HG03175 (cell line): ENCODE measurements at regions not wholly inside any gene's neighbourhood (a gene's known extent, or its start where the extent isn't known, plus 50 kb on each side); places are given as distances from the start of the nearest gene placed in this dataset.

Experiments
- ATAC-seq: cut with Tn5 transposase; IDR thresholded peaks from one replicate; pipeline ENCODE4 v1.9.1; 2021; ENCODE audit warnings: mild to moderate bottlenecking, moderate library complexity; ENCODE audit not compliant: unreplicated experiment

DNA sequence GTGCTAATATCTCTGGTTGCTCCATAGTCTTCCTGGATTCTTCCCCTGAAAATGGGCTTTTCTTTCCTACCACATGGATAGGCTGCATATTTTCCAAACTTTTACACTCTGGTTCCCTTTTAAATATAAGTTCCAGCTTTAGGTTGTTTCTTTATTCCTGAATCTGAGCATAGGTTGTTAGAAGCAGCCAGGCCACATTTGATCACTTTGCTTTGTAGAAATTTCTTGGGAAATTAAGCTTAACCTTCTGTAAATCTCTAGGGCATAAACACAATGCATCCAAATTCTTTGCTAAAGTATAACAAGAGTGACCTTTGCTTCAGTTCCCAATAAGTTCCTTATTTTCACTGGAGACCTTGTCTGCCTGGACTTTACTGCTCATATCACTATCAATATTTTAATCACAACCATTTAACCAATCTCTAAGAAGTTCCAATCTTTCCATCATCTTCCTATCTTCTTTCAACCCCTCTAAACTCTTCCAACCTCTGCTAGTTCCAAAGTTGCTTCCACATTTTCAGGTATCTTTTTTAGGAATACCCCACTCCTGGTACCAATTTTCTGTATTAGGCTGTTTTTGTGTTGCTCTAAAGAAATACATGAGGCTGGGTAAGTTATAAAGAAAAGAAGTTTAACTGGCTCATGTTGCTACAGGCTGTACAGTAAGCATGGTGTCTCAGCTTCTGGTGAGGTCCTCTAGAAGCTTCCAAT, 389.6 kb upstream of the HS6ST1 start:
- ATAC-seq = no peak

DNA sequence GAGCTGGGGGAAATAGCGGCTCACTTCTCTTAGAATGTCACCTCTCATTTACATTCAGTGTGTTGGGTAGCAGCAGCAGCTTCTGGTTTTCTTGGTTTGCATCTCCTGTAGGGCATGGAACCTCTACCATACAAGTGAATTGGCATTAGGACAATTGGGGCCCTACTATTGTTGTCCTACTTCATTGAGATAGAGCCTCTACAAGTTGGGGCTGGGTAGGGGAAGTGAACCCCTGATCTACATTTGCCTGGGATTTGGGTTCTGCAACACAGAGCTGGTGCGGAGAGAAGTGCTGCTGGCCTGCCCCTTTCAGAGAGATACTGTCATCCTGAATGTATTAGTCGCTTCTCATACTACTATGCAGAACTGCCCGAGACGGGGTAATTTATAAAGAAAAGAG, 391.6 kb upstream of the HS6ST1 start:
- ATAC-seq = no peak

DNA sequence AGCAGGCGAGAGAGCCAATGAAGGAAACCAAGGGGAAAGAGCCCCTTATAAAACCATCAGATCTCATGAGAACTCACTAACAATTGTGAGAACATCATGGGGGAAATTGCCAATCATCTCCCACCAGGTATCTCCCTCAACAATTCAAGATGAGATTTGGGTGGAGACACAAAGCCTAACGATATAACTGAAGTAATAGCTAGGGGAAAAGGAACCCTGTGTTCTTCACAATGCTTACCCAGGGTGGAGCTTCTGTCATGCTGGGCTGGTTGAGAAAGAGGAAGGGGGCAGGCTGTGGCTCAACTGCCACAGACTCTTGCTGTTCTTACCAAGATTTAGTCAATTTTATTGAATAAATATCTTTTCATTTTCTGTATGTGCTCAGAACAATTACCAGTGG, 392.1 kb upstream of the HS6ST1 start:
- no peak for ATAC-seq

DNA sequence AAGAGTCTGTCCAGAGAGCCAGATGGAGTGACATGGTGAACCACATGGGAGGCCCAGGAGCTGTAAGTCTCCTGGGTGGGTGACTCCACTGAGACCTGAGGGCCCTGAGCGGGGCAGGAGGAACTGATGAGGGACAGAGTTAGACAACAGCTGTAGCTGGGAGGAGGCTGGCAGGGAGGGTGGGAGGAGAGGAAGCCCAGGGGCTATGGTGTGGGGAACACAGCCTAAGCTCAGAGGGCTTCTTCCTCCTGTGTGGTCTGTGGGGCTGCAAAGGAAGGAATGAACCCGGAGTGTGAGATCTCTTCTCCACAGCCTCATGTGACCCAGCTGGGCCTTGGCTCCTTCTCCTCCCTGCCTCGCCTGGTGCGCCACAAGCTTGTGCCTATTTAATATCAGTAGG, 395.6 kb upstream of the HS6ST1 start:
- no peak for ATAC-seq

DNA sequence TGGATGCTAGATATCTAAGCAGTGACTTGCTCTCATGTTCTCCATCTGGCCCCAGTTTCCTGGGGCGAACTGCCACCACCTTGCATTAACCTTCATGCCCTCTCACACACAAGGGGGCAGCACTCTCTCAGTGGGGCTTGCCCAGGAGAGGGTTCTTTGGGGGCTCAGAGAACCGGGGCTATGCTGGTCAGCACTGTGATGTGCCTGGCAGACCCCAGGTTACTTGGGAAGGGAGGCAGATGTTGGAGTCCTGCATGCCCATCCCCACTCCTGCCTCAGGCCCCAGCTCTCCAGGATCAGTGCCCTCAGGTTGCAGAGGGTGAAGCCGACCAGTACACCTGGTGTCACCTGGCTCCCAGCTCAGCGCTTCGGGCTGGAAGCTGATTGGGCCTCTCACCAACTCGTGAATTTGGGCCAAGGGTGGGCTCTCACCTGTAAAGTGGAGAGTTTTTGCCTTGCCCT, 396.2 kb upstream of the HS6ST1 start:
- no peak for ATAC-seq

- ATAC-seq = no peak
These were observed 396.7 kb upstream of the HS6ST1 start for GRCh38 chr2:128715360-128715759.

GRCh38 chr2:128716299-128716721, 397.6 kb upstream of the HS6ST1 start:
- ATAC-seq = no peak

GRCh38 chr2:128717758-128718710, 399.4 kb upstream of the HS6ST1 start:
- no peak for ATAC-seq

GRCh38 chr2:128720080-128721022, 401.7 kb upstream of the HS6ST1 start:
- no peak for ATAC-seq

- no peak for ATAC-seq
These were observed 402.4 kb upstream of the HS6ST1 start for GRCh38 chr2:128721096-128721495.

- no peak for ATAC-seq
These were observed 403.8 kb upstream of the HS6ST1 start for GRCh38 chr2:128722489-128722888.

- ATAC-seq = no peak
These were observed 405.9 kb upstream of the HS6ST1 start for GRCh38 chr2:128724547-128724946.

DNA sequence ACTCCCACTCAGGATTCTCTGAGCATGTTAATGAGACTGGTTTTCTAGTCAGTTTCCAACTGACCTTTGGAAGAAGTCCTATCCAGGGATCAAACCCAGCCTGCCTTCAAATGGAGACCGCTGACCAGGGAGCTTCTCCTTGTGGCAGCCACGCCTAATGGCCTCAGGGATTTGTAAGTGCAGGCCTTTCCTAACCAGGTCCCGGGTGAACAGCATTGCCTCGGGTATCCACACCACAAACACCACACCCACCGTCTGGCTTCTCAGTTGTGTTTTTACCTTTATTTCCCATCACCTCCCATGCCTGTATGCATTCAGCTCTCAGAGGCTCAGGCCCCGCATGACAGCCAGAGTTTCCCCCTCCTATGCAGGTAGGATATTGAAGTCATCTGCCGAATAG, 406.3 kb upstream of the HS6ST1 start:
- ATAC-seq = no peak

DNA sequence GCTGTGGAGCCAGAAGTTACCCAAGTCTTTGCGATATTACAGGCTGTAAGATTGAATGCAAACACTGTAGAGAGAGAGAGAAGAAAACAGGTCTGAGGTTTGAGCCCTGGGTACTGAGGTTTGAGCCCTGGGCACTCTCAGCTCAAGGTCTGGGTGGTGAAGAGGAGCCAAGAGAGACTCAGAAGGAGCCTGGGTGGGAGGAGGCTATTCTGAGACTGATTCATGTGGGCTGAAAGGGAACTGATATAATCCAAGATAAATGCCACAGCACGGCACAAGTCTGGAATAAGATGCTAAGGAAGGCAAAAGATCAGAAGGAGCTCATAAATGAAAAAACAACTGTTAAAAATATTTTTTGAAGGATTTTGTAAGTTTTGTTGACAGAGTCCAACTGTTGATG, 407.6 kb upstream of the HS6ST1 start:
- no peak for ATAC-seq

GRCh38 chr2:128726911-128727310, 408.2 kb upstream of the HS6ST1 start:
- ATAC-seq = peak; percentile 70

GRCh38 chr2:128727404-128727803, 408.7 kb upstream of the HS6ST1 start:
- peak; percentile 58 for ATAC-seq

DNA sequence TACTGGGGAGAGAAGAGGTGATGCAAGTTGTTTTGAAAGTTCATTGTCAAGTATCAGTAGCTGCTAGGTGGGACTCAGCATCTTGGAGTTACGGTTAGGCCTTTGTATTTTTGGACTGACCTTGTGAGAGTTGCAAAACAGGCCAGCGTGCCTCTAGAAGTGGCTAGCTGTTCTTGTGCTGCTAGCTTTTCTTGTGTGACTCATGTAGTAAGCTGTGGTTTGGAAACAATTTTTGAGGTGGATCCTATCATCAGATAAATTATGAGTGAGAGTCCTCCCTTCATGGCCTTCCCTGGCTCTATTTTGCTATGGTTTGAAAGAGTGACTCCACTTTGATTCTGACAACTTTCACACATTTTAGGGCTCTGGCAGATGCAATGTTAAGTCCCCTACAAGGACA, 409.2 kb upstream of the HS6ST1 start:
- peak; percentile 42 for ATAC-seq

DNA sequence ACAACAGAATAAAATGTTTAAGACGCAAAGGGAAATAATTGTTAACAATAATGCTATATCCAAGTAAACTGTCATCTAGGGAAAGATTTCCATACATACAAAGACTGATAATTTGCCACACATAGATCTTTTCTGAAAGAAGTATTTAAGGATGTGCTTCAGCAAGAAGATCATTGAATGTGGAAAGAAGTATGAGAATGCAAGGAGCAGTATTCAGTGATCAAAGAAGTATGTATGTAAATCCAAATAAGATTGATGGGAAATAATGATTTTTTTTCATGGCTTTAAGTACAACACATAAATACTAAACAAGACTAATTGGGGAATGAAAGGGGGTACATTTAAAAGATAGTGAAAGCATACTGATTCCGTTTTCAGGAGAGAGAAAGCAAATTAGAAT, 410.4 kb upstream of the HS6ST1 start:
- no peak for ATAC-seq

DNA sequence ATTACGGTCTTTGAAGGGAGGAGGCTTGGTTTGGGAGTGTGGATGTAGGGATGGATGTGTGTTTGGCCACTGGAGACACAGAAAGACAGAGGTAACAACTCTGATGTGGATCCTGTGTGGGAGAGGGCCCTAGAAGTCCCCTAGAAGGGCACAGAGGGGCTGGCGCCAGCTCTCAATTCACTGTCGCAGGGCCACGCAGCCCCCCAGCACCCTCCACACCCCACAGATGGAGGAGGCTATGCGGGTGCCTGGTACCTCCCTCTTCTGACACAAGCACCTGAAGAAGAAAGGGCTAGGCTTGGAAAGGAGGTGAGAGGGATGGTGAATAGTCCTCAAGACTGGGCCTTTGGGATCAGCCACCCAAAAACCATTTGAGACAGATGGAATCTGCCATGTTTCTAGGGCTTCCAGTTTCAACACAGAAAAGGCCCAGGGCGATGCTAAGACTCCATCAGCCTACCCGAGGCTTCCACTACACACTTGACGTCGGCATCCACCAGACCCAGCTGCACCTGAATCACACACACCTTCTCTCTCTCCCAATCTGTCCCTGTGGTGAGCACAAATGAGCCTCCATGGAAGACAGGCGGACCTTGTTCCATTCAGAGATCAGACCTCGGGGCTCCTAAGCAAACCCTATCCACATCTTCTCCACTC, 413.5 kb upstream of the HS6ST1 start:
- no peak for ATAC-seq

GRCh38 chr2:128732976-128733431, 414.3 kb upstream of the HS6ST1 start:
- peak; percentile 54 for ATAC-seq
